ENCODE measurements at regions not wholly inside any gene's neighbourhood (a gene's known extent, or its start where the extent isn't known, plus 50 kb on each side); places are given as distances from the start of the nearest gene placed in this dataset.

- peaks cover 4% of the 10 kb centered on the region for H3K9me3 Mint-ChIP-seq (ENCODE audit: insufficient read depth)
- H3K36me3 Mint-ChIP-seq (ENCODE audit: low read depth), result no peaks in the 10 kb centered on the region
- CTCF ChIA-PET, result interaction anchor here (0.7 kb wide), 1 partner anchor 109 kb away, joined by 3 read pairs; no protein-coding TSS in a partner anchor
- ATAC-seq (no peak), DNase-seq (no peak)
- no peaks in the 10 kb centered on the region for H3K27me3 Mint-ChIP-seq (ENCODE audit: low read depth)
- POLR2A ChIA-PET, result no interaction called here
- H3K4me1 Mint-ChIP-seq (ENCODE audit: low read depth), result no peaks in the 10 kb centered on the region
- no peak overlapping the region for H3K4me3 Mint-ChIP-seq
- no peak overlapping the region for H3K27ac Mint-ChIP-seq
Measured at GRCh38 chr1:186512698-186513457, 52.0 kb upstream of the PDC start.

- POLR2A ChIA-PET, result no interaction called here
- Mint-ChIP-seq H3K27me3 (ENCODE audit: low read depth) (no peaks in the 10 kb centered on the region), H3K36me3 (ENCODE audit: low read depth) (no peaks in the 10 kb centered on the region), H3K4me1 (ENCODE audit: low read depth) (no peaks in the 10 kb centered on the region), H3K9me3 (ENCODE audit: insufficient read depth) (peaks cover 4% of the 10 kb centered on the region), H3K27ac (no peak overlapping the region), H3K4me3 (no peak overlapping the region)
- ATAC-seq, result no peak
- DNase-seq, result no peak
- CTCF ChIA-PET, result interaction anchor here (1.4 kb wide), 1 partner anchor 13 kb away, joined by 3 read pairs; no protein-coding TSS in a partner anchor
Measured at GRCh38 chr1:186511761-186512637, 51.1 kb upstream of the PDC start.
